ENCODE measurements at regions not wholly inside any gene's neighbourhood (a gene's known extent, or its start where the extent isn't known, plus 50 kb on each side); places are given as distances from the start of the nearest gene placed in this dataset.

DNA sequence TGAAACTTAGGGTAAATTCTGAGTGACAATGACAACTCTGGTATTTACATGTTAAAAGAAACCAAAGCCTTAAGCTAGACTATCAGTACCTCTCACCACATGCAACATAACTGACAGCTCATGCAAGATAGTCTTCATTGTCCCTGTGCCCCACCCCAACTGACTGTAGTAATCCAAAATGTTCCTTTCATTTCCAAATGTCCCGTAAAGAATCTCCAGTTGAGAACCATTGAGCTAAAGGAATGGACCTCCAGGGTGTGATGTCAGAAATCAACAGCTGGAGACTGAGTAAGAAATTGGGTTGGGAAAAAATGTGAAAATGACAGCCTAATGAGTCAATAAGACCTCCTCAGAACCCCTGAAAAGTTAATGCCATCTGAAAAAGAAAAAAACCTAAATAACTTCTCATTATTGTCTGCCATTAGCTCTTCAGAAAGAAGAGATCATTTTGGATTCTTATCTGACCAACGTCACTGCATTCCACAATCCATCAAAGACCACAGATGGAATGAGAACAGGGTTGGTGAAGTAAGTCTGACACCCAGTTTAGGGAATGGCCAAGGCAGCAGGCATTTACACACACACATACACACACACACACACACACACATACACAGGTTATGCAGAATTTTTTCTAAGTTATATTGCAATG is 51.7 kb upstream of the ACVR2A start:
- no peak for DNase-seq (ENCODE audit: low read depth)

DNA sequence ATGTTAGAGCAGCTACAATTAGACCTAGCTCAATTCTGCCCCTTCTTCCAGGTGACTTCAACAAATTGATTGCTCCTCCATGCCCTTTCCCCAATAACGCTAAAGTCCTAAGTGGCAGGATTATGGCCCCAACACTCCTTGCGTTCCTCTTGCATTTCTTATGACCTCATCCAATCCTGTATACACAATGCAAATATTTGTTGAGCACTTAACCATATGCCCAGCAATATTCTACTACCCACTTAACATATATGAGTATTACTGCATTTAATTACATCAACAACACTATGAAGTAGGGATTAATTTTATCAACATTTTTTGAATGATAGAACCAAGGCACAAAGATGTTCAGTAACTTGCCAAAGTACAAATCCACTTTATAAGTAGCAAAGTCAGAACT is 54.2 kb upstream of the ACVR2A start:
- no peak for DNase-seq (ENCODE audit: low read depth)

DNA sequence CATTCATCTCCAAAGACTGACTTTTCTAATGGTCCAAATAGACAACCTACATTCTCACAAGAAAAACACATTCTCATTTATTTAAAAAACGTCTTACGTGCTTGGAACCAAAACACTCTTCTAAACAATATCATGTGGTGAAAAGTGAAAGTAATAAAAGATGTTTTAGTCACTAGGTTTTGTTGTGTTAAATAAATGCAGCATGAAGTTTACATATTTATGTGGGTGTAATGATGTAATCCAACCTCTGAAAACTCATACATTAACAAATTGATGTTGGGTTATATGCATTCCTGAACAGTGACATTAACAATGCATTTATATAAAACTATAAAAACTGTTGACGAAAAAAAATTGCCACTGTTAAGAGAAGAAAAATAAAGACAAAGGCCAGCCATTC is 55.1 kb upstream of the ACVR2A start:
- no peak for DNase-seq (ENCODE audit: low read depth)

DNA sequence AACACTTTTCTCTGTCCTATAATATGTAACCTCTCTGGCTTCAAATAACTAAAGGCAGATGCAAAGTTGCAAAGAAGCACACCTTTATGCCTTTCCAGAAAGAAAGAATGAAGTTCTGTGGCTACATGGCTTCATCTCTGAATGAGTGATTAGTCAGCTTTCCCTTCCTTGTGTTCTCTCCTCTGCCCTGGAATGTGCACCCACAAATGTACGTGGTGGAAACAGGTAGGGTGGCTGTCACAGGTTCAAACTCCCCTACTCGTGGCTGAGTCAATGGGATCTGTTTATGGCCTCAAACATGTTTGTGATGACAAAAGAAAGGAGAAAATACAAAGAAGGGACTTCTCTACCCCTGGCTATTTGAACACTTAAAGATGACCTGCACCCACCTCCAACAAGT is 55.5 kb upstream of the ACVR2A start:
- DNase-seq (ENCODE audit: low read depth) = no peak

DNA sequence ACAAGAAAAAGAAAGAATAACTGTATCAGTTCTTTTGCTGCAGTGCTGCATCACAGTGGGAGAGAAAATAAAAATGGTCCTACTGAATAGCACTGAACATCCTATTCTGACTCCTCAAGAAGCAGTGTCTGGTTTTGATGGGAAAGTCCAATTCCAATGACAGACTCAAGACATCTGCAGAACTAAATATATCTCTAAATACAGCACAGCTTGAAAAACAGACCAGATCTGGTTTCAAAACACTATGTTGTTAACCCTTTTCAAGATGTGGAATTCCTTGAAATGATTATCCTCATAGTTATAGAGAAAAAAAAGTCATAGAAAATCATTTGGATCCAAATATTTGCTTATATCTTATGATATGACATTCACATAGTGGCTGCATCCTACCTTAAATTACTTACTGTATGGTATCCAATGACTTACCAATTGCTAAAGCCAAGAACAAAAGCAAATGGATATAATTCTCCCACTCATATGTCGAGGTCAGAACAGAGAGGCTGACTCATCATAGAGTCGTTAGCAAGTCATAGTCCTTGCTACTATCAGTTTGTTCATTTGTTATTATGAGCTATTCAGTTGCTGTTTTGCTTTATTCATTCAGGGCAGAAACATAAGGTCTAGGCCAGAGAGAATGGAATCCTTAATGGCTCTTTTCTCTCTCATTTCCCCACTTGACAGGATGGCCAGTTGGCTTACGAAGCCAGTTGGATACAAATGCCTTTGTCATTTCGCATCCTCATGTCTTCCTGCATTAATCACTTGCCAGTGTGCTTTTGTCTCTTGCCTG is 62.5 kb upstream of the ACVR2A start:
- DNase-seq (ENCODE audit: low read depth) = no peak

DNA sequence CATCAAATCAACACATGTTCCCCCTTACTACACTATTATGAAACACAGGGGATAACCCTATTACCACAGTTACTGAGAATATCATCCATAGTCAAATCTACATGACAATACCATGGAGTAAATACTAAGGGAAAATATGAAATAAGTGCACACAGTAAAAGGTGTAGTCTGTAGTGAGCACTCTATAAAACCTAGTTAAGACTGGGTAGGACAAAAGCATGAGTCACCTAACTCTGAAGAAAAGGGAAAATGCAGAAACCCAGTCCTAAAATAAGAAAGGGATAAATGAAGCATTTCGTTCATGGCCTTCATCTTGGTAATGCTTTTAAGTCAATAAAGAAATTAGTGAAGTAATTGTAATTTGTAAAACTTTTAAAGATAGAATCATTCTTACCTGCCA is 65.4 kb upstream of the ACVR2A start:
- DNase-seq (ENCODE audit: low read depth) = no peak

DNA sequence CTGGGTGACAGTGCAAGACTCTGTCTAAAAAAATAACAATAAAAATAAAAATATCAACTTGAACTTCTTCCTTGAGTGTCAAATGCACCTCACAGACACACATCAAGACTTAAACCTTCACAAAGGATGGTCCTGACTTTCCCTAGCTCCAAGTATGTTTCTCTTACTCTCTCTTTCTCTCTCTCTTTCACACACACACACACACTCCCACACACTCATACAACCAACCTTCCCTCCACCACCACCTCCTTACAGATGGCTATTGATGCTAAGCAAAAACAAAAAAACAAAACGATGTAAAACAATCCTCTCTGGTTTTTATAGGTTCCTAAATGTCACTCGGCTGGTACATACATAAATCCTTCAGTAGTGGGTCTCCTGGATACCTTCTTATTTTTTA is 67.4 kb upstream of the ACVR2A start:
- no peak for DNase-seq (ENCODE audit: low read depth)

DNA sequence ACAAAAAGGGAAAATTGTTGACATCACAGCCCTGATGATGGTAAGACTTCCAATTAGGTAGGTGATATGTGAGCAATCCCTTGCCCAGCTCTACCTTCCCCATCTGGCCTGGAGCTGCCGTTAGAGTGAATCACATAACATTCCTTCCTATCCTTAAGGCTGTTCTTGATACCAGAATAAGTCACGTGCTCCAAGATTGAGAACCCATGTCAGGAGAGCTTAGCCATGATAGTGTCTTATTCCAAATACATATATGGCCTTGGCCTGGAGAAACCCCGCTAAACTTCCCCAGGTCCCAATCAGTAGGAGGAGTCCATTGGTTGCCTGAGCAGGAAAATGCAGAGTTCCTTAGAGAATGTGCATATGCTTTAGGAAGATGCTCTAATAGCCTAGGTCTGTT is 70.0 kb upstream of the ACVR2A start:
- DNase-seq (ENCODE audit: low read depth) = no peak

DNA sequence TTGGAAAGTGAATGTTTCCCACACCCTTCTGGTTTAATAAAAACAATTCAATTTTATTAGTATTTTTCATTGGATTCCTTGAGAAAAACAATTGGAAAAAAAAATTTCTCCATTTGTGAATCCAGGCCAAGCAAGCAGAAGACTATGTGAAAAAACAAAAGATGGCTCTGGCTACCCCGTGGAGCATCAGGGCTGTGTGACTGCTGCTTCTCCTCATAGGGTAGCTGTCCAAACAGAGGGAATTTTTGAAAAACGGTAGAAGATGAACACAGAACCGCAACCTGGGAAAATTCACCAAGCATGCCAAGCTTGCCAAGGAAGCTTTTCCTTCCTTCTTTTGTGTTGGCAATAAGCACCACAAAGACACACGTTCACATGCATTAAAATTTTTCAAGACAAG is 71.3 kb upstream of the ACVR2A start:
- no peak for DNase-seq (ENCODE audit: low read depth)

DNA sequence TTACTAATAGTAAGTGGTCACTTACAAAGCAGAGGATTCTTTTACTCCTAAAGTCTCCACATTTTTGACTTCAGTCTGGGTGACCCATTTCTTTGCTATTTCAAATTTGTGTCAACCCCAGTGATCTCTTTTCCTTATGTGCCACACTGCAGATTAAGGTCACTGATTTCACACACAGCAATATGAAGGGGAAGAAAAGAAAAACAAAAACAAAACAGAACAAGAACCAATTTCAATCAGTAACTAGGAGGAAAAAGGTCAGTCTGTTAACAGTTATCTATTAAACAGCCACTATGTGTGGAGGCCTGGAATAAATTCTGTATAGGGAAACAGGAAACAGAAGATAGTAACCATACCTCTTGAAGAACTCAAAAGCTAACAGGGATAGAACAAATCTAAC is 72.0 kb upstream of the ACVR2A start:
- DNase-seq (ENCODE audit: low read depth) = no peak

DNA sequence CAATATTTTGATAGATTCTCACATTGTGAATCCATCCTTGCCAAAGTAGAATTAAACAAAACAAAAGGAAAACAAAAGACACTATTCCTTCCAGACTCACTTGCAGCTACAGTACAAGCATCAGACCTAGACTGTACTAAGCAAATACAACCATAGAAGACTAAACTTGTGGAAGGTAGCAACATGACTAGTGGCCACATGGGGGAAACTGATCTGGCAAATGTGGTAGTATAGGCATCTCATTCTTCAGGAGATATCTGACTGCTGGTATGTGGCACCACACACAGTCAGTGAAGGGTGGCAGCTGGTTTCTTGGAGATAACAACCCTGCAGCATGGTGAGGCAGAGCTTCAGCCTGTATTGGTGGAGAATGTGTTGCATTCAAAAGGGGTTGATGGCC is 81.0 kb upstream of the ACVR2A start:
- DNase-seq (ENCODE audit: low read depth) = no peak

DNA sequence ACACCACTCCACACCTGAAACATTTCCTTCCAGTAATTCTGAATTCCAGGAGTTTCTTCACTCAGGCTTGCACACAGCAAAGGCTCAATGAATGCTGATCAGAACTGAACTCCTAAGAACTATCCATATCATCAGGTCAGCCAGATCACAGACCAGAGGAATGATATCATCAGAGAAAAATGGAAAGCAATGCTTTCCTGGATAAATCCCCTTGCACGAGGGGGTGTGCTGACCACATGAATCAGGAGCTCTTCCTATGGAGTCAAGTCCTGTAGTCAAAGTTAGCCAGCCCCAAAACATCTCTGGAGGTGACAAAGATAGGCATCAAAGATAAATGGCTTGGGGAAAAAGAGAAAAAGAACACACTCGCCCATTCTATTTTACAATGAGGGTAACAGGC is 83.8 kb upstream of the ACVR2A start:
- DNase-seq (ENCODE audit: low read depth) = no peak

DNA sequence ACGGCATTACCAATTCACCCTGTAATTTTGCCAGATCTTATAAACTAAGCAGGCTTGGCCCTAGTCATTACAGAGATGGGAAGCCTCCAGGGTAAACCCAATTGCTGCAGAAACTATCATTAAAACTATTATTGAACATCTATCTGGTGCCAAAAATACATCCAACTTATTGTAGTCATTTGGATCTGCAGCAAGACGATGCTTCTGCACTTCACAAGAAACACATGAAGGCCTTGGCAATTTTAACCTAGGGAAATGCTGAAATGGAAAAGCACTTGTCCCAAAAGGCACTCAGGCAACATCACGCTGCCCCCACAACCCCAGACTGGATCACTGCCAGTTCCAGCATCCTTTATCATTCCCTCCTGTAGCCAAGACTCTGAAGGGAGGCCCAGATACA is 85.3 kb upstream of the ACVR2A start:
- no peak for DNase-seq (ENCODE audit: low read depth)

DNA sequence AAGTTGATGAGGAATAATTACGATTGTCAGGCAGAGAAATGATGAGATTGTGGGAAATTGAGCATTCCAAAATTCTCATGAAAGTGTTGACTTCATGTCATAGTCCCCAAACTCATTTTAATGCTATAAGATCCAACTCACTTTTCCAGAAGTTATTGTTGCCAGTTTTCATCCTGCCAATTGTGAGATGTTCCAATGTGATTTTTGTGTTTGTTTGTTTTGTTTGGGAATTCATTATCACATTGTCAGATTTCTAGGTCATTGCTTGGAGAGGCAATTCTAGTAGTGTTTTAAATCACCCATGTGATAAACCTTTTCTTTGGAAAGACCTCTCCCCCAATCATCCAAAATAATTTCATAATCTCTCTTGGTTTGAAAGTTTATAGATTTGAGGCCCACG is 86.0 kb upstream of the ACVR2A start:
- no peak for DNase-seq (ENCODE audit: low read depth)

DNA sequence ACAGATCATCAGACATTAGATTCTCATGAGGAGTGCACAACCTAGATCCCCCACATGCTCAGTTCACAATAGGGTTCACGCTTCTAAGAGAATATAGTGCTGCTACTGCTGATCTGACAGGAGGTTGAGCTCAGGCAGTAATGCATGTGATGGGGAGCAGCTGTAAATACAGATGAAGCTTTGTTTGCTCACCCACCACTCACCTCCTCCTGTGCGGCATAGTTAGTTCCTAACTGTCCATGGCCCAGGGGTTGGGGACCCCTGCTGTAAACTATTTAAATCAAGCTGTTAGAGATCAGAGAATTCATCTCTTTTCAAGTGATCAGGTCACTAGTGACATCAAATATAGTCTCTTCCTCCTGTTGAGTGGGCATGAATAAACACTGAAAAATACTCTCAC is 88.8 kb upstream of the ACVR2A start:
- no peak for DNase-seq (ENCODE audit: low read depth)

DNA sequence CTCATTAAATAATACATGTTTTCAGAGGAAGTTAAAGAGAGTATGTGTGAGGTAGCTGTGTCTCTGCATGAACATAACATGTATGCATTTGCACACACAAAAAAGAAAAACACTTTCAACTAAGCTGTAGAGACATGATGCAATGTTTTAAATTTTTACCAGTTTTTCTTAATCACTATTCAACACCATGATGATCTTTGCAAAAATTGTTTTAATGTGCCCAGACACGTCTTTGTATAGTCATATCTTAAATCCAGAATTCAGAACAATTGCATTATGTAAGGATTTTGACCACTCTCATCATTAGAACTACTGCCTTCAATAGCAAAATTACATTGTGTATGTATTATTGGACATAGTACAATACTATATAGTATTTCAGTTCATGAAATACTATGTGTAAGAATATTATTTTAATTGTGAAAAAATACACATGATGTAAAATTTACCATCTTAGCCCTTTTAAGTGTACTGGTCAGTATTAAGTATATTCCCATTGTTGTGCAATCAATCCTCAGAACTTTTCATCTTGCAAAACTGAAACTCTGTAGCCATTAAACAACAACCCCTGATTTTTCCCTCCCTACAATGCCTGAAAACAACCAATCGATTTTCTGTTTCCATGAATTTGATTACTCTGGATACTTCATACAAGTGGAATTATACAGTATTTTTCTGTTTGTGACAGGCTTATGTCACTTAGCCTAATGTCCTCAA is 104.5 kb upstream of the ACVR2A start:
- no peak for DNase-seq (ENCODE audit: low read depth)

DNA sequence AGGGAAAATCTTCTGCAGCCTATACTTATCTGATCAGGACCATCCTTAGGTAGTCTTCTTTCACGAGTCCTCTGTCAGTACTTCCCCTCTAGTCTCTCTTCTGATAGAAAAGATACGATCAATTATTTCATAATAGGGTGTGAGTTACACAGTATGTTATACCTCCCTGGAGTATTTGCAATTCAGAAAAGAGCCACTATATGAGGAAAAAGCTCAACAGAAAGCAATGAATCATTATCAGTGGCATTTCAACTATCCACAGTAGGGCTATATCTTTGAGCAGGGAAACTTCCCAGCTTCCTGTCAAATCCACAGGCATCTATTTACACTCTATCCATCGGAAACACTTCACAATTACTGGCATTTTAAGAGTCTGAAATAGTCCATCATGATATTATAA is 105.3 kb upstream of the ACVR2A start:
- DNase-seq (ENCODE audit: low read depth) = no peak

DNA sequence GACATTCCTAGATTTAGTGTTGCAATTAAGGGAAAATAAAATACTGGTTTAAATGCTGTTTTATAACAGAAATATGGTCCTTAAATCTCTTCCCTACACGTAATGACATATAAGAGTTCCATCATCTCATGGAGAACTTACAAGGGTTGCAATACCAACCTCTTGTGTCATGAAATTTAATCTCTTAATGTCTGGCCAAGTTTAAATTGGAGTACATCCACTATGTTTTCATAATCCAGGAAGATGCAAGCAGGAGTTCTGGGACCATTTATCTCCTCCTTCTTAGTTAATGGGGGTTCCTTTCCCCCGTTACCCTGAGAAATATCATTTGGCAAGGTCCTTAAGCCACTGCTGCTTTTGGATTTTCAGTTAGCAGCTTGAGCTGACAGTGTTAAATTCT is 126.0 kb upstream of the ACVR2A start:
- no peak for DNase-seq (ENCODE audit: low read depth)

DNA sequence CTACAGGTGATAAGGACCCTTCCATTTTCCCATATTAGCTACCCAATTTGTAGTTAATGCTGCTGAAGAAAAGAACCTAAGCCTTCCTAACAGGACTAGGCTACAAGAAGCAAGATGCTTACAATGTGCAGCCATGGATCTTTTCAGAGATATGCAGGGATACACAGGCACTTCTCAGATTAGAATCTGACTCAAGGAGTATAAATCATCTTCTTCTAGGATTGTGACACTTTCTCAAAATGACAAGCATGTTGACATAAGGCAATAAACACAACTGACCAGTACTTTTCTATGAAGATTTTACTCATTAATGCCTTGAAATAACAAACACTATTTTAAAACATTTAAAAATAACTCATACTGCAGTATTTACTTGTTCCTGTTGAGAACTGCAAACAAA is 127.9 kb upstream of the ACVR2A start:
- no peak for DNase-seq (ENCODE audit: low read depth)

DNA sequence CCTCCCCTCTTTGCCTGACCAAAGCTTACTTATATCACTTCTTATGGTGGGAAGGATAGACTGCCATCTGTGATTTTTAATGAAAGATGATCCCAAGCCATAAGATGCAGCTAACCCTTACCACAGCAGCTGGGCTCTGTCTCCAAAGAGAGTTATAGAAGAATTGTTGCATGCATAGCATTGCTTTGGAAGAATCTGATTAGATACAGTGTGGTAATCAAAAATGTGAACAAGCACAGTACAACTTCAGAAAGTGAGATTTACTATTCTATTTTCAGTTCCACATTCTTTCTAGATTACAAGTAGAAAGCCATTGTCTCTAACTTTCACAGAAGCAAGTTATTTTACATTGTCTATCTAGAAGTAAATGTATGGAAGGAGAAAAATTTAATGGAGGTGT is 129.0 kb upstream of the ACVR2A start:
- DNase-seq (ENCODE audit: low read depth) = no peak

DNA sequence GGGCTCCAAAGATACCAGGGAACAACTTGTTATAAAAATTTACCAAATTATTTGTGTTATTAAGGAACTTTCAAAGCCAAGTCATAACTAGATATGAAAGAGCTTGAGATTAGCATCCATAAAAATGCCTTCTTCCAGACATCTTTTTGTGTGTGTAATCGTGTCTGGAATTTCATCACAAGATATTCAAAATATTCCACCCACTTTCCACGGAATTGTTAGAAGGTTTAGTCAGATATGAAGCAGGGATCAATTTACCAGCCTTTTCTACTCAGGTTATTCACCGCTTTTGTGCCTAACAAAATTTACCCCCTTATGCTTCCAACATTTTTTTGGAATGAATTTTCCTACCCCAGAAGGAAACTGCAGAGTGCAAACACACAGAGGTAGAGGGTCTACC is 130.2 kb upstream of the ACVR2A start:
- DNase-seq (ENCODE audit: low read depth) = no peak

DNA sequence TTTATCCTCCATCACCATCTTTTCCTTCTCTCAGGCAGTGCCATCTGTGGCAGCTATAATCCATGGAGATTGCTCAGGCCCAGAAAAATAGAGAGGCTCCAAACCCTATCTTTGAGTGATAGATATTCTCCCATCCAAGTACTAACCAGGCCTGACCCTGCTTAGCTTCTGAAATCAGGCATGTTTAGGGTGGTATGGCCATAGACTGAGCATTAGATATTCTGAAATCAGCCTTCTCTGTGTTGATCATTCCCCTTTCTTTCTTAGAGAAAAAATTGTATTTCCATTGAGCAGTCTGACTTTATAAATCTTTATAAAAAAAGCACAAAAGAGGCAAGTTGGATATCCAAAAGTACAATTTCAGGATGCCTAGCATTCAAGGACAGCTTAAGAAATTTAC is 131.5 kb upstream of the ACVR2A start:
- DNase-seq (ENCODE audit: low read depth) = no peak

DNA sequence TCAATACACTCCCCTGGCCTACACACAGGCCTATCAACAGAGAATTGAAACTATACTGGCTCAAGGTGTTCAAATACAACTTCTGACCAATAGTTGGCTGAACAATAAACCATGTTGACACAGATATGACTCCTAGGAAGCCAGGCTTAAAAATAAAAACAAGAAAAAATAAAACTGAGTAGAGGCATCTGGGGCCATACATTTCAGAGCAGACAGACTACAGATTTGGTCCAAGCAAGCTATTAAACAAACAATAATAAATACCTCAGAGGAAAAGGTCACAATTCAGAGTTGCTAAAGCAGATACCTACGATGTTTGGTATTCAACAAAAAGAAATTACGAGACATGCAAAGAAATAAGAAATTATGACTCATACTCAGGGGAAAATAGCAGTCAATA is 132.8 kb upstream of the ACVR2A start:
- DNase-seq (ENCODE audit: low read depth) = no peak

DNA sequence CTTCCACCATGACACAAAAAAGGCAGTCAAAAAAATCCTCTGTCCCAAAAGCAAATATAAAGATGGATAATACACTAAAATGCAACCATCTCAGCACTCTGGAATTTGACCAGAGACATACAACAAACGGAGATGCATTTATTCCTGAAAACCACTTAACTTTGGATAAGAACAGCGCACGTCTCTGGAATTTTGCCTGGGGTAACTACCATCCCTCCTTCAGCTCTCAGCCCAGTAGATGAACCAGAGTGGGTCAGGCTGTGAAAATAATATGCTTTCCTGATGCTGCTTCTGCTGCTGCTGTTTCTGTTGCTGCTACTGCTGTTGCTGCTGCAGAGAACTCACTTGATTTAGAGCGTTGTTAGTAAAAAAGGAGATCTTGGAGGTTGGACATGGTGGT is 133.8 kb upstream of the ACVR2A start:
- DNase-seq (ENCODE audit: low read depth) = no peak

All from non-pigmented ciliary epithelial cell (primary cell).